ENCODE measurements at regions not wholly inside any gene's neighbourhood (a gene's known extent, or its start where the extent isn't known, plus 50 kb on each side); places are given as distances from the start of the nearest gene placed in this dataset.

DNA sequence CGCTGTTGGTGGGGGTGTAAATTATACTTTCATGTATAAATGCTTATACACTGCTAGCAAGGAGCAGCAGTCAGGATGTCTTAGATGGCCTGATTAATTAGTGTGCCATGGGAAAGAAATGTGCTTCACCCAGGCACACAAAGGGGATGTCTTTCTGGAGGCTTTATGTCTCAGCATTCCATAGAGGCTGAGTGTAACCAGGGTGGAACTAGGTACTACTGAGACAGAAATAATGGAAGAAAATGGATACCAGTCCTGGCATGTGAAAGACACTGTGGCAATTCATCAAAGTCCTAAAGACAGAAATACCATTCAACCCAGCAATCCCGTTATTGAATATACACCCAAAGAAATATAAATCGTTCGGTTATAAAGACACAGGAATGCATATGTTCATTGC is 52.5 kb downstream of the PF4 start:
- DNase-seq (ENCODE audit: low read depth) = no peak

GRCh38 chr4:73923631-73923937 is 54.4 kb downstream of the CXCL1 start:
- no peak for DNase-seq (ENCODE audit: low read depth)

DNA sequence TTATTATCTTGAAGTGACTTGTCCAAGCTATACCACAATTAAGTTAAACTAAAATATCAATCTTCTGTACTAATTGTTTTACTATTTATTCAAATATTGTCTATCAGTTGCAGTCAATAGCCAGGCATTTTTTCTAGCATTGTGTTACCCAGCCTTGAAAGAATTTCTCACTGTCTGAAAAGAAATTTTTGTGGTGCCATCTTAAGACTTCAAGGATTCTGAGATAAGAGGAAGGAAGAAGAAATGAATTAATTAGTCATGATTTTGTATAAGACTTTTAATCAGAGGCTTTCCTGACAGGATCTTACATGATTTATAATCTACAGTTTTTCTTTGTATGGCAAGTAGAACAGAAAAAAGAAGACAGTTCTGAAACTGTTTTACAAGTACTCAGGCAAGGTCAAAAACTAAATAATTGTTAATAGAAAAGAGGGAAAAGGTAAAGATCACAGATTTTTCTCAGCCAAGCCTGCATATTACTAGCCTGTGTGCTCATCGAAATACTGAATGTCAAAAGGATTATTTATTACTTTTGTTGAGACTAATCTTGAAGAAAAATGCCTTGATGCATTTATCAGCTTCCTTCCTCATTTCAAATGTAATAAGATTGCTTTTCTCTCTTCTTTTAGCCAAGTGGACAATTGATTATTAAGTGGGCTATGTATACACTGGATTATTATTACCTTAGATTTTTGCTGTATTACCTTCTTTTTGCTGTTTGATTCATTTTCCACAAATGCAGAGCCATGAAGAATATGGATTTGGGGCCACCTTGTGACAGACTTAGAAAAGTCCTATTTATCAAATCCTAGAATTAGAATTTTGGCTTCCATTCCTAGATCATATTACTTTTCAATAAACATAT is 53.8 kb downstream of the CXCL1 start:
- peak; percentile 84 for DNase-seq (ENCODE audit: low read depth)

GRCh38 chr4:73922317-73922716 is 53.1 kb downstream of the CXCL1 start:
- no peak for DNase-seq (ENCODE audit: low read depth)
